ENCODE measurements at regions not wholly inside any gene's neighbourhood (a gene's known extent, or its start where the extent isn't known, plus 50 kb on each side); places are given as distances from the start of the nearest gene placed in this dataset.

- no peak for ATAC-seq
- TF ChIP-seq CTCF (IDR thresholded peaks at IDR 0.05 in 4 of 5, conservative IDR thresholded peaks at IDR 0.05 in 1 of 5) (no peak), POLR2A (IDR thresholded peaks at IDR 0.05) (no peak)
- H3K4me1 ChIP-seq, result no peaks in the 10 kb centered on the region
- H3K36me3 ChIP-seq, result no peaks in the 10 kb centered on the region
- no peaks in the 10 kb centered on the region for H3K27me3 ChIP-seq
- no peak overlapping the region for H3K4me3 ChIP-seq
- intact Hi-C loops (cut with DNase I; ENCODE audit: low total_unique reads), result no loop called here
- in situ Hi-C loops (cut with MboI; ENCODE audit: low sequenced_read_pairs in 4 of 4), result no loop called here
- no peak for DNase-seq
- H3K27ac ChIP-seq, result no peak overlapping the region
- no peaks in the 10 kb centered on the region for H3K9me3 ChIP-seq
Observed at GRCh38 chr12:126204326-126204725, 1139.1 kb downstream of the AACS start.

GRCh38 chr12:126210026-126210425, 1144.8 kb downstream of the AACS start:
- H3K4me3 ChIP-seq, result no peak overlapping the region
- ATAC-seq, result no peak
- no peaks in the 10 kb centered on the region for H3K27me3 ChIP-seq
- no peak for DNase-seq
- no peaks in the 10 kb centered on the region for H3K36me3 ChIP-seq
- no peaks in the 10 kb centered on the region for H3K9me3 ChIP-seq
- H3K4me1 ChIP-seq, result no peaks in the 10 kb centered on the region
- in situ Hi-C loops (cut with MboI; ENCODE audit: low sequenced_read_pairs in 4 of 4) (no loop called here), intact Hi-C loops (cut with DNase I; ENCODE audit: low total_unique reads) (no loop called here)
- TF ChIP-seq CTCF (IDR thresholded peaks at IDR 0.05 in 4 of 5, conservative IDR thresholded peaks at IDR 0.05 in 1 of 5) (no peak), POLR2A (IDR thresholded peaks at IDR 0.05) (no peak)
- H3K27ac ChIP-seq, result no peak overlapping the region

- Histone ChIP-seq H3K27me3 (no peaks in the 10 kb centered on the region), H3K27ac (no peak overlapping the region), H3K4me1 (no peaks in the 10 kb centered on the region), H3K4me3 (no peak overlapping the region), H3K36me3 (no peaks in the 10 kb centered on the region), H3K9me3 (no peaks in the 10 kb centered on the region)
- in situ Hi-C loops (cut with MboI; ENCODE audit: low sequenced_read_pairs in 4 of 4) (no loop called here), intact Hi-C loops (cut with DNase I; ENCODE audit: low total_unique reads) (no loop called here)
- no peak for DNase-seq
- no peak for TF ChIP-seq CTCF (IDR thresholded peaks at IDR 0.05 in 4 of 5, conservative IDR thresholded peaks at IDR 0.05 in 1 of 5)
- TF ChIP-seq POLR2A (IDR thresholded peaks at IDR 0.05), result no peak
- ATAC-seq, result no peak
Observed at GRCh38 chr12:126210448-126210847, 1145.2 kb downstream of the AACS start.

- intact Hi-C loops (cut with DNase I; ENCODE audit: low total_unique reads), result no loop called here
- Histone ChIP-seq H3K9me3 (no peaks in the 10 kb centered on the region), H3K27ac (no peak overlapping the region), H3K27me3 (no peaks in the 10 kb centered on the region), H3K36me3 (no peaks in the 10 kb centered on the region), H3K4me1 (no peaks in the 10 kb centered on the region), H3K4me3 (no peak overlapping the region)
- no peak for ATAC-seq
- no peak for TF ChIP-seq CTCF (IDR thresholded peaks at IDR 0.05 in 4 of 5, conservative IDR thresholded peaks at IDR 0.05 in 1 of 5)
- TF ChIP-seq POLR2A (IDR thresholded peaks at IDR 0.05), result no peak
- in situ Hi-C loops (cut with MboI; ENCODE audit: low sequenced_read_pairs in 4 of 4), result no loop called here
- no peak for DNase-seq
Observed at GRCh38 chr12:126212824-126213223, 1147.6 kb downstream of the AACS start.

- DNase-seq (no peak), ATAC-seq (no peak)
- in situ Hi-C loops (cut with MboI; ENCODE audit: low sequenced_read_pairs in 4 of 4), result no loop called here
- Histone ChIP-seq H3K36me3 (no peaks in the 10 kb centered on the region), H3K27me3 (no peaks in the 10 kb centered on the region), H3K4me3 (no peak overlapping the region), H3K4me1 (no peaks in the 10 kb centered on the region), H3K9me3 (no peaks in the 10 kb centered on the region), H3K27ac (no peak overlapping the region)
- intact Hi-C loops (cut with DNase I; ENCODE audit: low total_unique reads), result no loop called here
- TF ChIP-seq POLR2A (IDR thresholded peaks at IDR 0.05), result no peak
- no peak for TF ChIP-seq CTCF (IDR thresholded peaks at IDR 0.05 in 4 of 5, conservative IDR thresholded peaks at IDR 0.05 in 1 of 5)
Observed at GRCh38 chr12:126218697-126219096, 1153.5 kb downstream of the AACS start.

All from gastrocnemius medialis (tissue), 4 donors.